GM12874 (cell line): ENCODE measurements at regions not wholly inside any gene's neighbourhood (a gene's known extent, or its start where the extent isn't known, plus 50 kb on each side); places are given as distances from the start of the nearest gene placed in this dataset.

ENCODE experiments used
- TF ChIP-seq, protein P1 (sequence below): IDR thresholded peaks from 2 replicates; pipeline ENCODE4 v1.5.1; 2011; ENCODE audit warnings: low read depth, mild to moderate bottlenecking, control low read depth, low read length, moderate library complexity; ENCODE audit not compliant: insufficient read depth

DNA sequence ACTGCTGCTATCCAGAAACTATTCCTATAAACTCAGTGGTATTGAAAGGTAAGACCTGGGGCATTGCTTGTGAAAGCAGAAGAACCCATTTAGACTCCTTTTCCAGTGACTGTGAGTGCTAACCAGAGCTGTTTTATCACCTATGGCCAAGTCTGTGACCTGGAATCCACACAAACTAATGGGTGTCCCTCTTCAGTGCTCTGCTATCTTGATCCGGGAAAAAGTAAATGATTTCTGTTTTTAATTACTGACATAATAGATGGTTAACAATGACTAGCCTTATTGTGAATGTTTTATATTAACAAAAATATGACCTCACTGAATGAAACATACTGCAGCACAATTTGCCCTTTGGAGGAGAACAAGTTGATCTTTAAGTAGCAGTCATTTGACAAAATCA, 251.6 kb upstream of the MC4R start:
- TF ChIP-seq, protein P1, sequence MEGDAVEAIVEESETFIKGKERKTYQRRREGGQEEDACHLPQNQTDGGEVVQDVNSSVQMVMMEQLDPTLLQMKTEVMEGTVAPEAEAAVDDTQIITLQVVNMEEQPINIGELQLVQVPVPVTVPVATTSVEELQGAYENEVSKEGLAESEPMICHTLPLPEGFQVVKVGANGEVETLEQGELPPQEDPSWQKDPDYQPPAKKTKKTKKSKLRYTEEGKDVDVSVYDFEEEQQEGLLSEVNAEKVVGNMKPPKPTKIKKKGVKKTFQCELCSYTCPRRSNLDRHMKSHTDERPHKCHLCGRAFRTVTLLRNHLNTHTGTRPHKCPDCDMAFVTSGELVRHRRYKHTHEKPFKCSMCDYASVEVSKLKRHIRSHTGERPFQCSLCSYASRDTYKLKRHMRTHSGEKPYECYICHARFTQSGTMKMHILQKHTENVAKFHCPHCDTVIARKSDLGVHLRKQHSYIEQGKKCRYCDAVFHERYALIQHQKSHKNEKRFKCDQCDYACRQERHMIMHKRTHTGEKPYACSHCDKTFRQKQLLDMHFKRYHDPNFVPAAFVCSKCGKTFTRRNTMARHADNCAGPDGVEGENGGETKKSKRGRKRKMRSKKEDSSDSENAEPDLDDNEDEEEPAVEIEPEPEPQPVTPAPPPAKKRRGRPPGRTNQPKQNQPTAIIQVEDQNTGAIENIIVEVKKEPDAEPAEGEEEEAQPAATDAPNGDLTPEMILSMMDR: no peak

DNA sequence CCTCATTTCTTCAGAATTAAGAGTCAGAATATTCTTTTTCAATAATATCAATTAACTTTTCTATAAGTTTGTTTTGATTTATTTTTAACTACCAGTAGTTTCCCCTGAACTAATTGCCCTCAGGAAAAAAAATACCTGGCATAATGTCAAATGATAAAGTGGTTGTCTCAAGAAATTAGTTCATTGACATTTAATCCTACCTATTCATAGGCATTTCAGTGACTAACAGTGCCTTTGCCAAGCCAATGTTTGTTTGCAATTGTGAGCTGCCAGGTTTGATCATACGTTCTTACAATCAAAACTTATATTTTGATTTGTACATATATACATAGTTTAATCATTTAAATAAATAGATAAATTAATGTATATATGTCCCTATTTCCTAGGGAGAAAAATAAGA, 267.3 kb upstream of the MC4R start:
- TF ChIP-seq, protein P1: no peak

DNA sequence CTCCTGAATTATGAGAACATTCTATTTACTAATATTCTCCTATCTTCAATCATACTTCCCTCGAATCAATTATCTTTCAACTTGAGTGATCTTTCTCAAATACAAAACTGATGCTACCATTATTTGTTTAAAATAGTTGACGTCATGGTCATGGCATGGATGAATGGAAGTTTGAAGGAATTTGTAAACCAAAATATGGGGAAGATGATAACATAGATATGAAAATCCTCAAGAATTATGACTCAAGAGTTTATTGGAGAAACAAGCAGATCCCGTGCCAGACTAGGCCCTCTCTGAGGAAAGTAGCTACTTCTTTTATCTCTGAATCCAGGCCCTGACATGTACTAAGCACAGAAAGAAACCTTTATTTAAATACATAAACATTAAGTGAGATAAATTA, 270.4 kb upstream of the MC4R start:
- TF ChIP-seq, protein P1: no peak

DNA sequence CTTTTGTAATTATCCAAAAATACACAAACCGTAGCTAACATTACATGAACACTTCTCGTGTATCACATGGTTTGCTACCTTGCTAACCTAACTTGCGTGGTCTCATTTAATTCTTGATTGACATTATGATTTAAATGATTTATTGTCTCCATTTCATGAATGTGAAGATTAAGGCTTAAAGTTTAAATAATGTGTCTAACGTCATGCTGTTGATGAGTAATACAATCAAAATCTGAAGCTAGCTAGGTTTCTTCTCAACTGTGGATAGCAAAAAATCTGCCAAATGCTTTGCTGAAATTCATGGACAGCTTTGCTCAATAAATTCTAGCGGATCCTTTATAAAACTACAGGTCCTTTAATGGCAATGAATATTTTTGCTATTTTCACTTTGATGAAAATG, 274.1 kb upstream of the MC4R start:
- TF ChIP-seq, protein P1: no peak

DNA sequence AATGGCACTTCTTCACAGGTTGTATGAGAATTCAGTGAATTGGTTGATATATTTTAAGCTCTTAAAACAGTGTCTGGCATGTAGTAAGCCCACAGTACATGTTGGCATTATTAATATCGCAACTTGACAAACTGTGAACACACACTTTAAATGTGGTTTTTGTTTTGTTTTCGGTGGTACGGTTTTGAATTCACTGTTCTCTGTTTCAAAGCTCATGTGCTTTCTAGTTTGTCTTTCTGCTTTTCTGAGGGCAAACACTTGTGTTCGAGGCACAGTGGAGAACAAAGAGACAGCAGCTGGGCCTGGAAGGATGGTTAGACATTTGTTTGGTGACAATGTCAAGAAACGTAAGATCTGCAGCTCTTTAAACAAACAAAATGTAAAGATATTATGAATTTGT, 276.5 kb upstream of the MC4R start:
- TF ChIP-seq, protein P1: no peak

DNA sequence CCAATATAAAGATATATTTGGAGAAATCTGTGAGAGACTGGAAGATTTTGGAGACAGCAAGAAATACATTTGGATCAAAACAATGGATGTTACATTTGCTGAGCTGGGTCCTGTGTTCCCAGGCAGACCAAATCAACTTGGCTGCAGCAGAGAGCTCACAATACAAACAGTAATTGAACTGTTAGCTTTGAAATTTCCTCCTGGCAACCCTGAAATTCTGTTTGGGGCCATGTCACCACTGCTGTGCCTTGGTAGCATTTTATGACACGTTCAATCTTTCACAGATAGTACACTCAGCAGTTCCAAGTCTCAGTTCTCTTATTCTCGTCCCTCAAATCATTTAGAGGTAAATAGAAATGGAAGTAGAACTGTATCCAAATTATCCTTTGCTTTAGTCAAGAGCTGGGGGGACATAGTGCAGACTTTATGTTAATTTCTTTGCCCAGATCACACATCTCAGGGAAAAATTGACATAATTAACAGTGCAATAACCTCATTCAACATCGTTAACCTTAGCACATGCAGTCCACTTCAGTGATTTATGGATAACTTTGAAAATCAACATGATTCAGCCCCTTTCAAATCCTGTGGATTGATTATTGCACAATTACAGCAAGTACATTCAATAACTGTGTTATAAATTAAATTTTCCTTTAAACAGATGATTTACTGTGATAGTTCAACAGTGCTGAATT, 277.4 kb upstream of the MC4R start:
- TF ChIP-seq, protein P1: no peak

DNA sequence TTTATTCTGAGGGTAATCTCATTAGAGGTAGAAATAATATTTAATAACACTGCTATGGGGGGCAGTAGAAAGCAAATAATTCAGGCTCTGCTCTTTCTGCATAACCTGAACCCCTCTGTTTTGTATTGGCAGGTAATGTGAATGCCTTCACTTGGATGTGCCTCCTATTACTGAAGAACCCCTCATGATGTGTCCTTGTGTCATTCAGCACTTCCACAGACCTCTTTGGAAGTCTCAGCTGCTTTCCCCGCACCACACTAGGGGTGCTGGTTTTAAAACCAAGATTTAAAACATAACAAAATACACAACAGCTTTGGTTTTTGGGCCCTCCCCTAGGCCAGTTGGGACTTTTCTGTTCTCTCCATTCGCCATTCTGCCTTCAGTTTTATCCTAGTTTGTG, 281.7 kb upstream of the MC4R start:
- TF ChIP-seq, protein P1: no peak
